SK-N-MC (cell line): ENCODE measurements at regions not wholly inside any gene's neighbourhood (a gene's known extent, or its start where the extent isn't known, plus 50 kb on each side); places are given as distances from the start of the nearest gene placed in this dataset.

Source experiments
- DNase-seq: peaks from one replicate; pipeline ENCODE4 v3.0.0-alpha.2; 2011; ENCODE audit warnings: low read depth, low spot score
- H3K27ac ChIP-seq: fragments of 200-600 bp; sonication (generic); 2 replicates; pipeline ENCODE4 v1.5.1; 2016; ENCODE audit warnings: mixed run types
- H3K36me3 ChIP-seq: fragments of 200-600 bp; sonication (generic); 2 replicates; pipeline ENCODE4 v1.6.1; 2017; ENCODE audit warnings: antibody characterized with exemption, low read length, mixed read lengths; ENCODE audit not compliant: insufficient read depth
- H3K4me3 ChIP-seq: fragments of 200-600 bp; sonication (generic); 2 replicates; pipeline ENCODE4 v1.5.1; 2016
- H3K9ac ChIP-seq: fragments of 200-600 bp; sonication (generic); 2 replicates; pipeline ENCODE4 v1.8.0; 2017; ENCODE audit warnings: mixed run types, mixed read lengths; ENCODE audit not compliant: insufficient read length
- H3K9me3 ChIP-seq: fragments of 200-600 bp; sonication (generic); 2 replicates; pipeline ENCODE4 v1.6.1; 2017; ENCODE audit warnings: low read depth, mild to moderate bottlenecking, antibody characterized with exemption, low read length, moderate library complexity, mixed read lengths
- EZH2 ChIP-seq: fragments of 200-600 bp; sonication (generic); IDR thresholded peaks from one replicate; pipeline ENCODE4 v1.6.1; 2017; ENCODE audit warnings: antibody characterized with exemption
- FOXP2 ChIP-seq: optimal IDR thresholded peaks from 2 replicates; pipeline ENCODE3; 2011; ENCODE audit warnings: mild to moderate bottlenecking, moderate library complexity; ENCODE audit not compliant: insufficient read depth; ENCODE audit errors: extremely low read length, control extremely low read depth
- POLR2AphosphoS5 ChIP-seq: IDR thresholded peaks from 2 replicates; pipeline ENCODE4 v1.6.1; 2012; ENCODE audit warnings: mild to moderate bottlenecking, low read depth, low read length, borderline replicate concordance

DNA sequence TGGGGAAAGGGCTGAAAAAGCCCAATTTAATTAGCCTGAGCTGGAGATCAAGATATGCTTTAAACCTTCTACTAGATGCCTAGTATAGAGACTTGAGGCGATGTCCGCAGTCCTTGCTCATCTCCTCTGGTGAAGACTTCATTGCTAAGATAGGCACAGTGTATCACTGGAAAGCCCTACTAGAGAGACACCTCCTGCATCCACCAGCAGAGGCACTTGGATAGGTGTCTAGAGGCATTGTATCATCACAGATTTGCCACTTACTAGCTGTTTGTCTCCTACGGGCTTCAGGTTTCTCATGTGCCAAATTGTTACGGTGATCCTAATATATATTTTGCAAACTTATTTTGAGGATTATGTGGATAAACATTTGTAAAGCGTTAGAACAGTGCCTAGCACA, 1048.5 kb downstream of the GALC start:
- Histone ChIP-seq H3K36me3 (no peaks in the 10 kb centered on the region), H3K9me3 (no peaks in the 10 kb centered on the region), H3K27ac (peak overlapping the region; percentile 99), H3K9ac (peak overlapping the region; percentile 59), H3K4me3 (no peak overlapping the region)
- TF ChIP-seq FOXP2 (no peak), POLR2AphosphoS5 (no peak), EZH2 (no peak)
- DNase-seq, result no peak

- Histone ChIP-seq H3K4me3 (peak overlapping the region; percentile 72), H3K27ac (peak overlapping the region; percentile 99), H3K9ac (peak overlapping the region; percentile 59), H3K36me3 (no peaks in the 10 kb centered on the region), H3K9me3 (no peaks in the 10 kb centered on the region)
- TF ChIP-seq POLR2AphosphoS5, result peak; percentile 87; the same call in 1 of the 2 replicates
- no peak for TF ChIP-seq EZH2
- peak; percentile 95 for DNase-seq
These were observed 1049.3 kb downstream of the GALC start for GRCh38 chr14:86943391-86944365.

DNA sequence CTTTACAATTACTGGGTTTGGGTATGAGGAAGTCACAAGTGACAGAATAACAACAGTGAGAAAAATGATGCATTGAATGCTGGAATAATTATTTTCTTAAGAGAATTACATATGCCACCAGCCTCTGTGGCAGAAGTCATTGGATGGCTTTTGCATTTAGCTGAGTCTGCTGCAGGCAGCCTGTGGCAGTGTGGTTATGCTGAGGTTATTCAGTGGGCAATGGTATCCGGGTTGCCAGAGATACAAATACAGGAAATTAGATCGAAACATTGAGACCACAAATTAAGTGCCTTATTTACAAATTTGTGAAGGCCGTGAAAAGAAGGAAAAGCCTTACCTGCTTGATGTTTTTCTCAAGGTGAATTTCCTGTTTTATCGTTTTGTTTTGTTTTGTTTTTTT, 1050.0 kb downstream of the GALC start:
- Histone ChIP-seq H3K27ac (peak overlapping the region; percentile 99), H3K9me3 (no peaks in the 10 kb centered on the region), H3K9ac (peak overlapping the region; percentile 56), H3K4me3 (peak overlapping the region; percentile 72), H3K36me3 (no peaks in the 10 kb centered on the region)
- no peak for TF ChIP-seq EZH2
- TF ChIP-seq FOXP2, result no peak
- no peak for TF ChIP-seq POLR2AphosphoS5
- DNase-seq, result peak; percentile 84

DNA sequence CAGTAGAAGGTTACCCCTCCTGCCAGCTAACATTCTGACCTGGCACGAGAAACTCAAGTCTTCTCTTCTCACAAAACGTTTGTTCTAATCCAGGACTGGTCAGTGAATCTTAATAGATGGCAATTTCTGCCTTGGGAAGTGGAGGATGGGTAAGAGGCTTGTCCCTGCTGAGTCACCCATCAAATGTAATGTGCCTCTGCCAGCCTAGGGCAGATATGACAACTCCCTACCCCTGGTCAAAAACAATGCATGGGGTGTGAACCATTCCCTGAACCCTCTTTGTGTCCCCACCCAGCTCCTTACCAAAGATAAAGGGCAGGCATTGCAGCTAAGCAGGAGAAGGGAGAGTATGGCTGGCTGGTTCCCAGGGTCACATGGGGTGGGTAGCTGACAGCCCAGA, 1052.9 kb downstream of the GALC start:
- Histone ChIP-seq H3K36me3 (no peaks in the 10 kb centered on the region), H3K4me3 (no peak overlapping the region), H3K9me3 (no peaks in the 10 kb centered on the region), H3K9ac (no peak overlapping the region), H3K27ac (no peak overlapping the region)
- TF ChIP-seq EZH2 (no peak), FOXP2 (no peak), POLR2AphosphoS5 (no peak)
- DNase-seq, result no peak

GRCh38 chr14:86938320-86938719, 1054.7 kb downstream of the GALC start:
- Histone ChIP-seq H3K9me3 (no peaks in the 10 kb centered on the region), H3K36me3 (no peaks in the 10 kb centered on the region), H3K4me3 (no peak overlapping the region), H3K9ac (no peak overlapping the region), H3K27ac (no peak overlapping the region)
- TF ChIP-seq POLR2AphosphoS5, result no peak
- no peak for TF ChIP-seq EZH2
- TF ChIP-seq FOXP2, result no peak
- no peak for DNase-seq

DNA sequence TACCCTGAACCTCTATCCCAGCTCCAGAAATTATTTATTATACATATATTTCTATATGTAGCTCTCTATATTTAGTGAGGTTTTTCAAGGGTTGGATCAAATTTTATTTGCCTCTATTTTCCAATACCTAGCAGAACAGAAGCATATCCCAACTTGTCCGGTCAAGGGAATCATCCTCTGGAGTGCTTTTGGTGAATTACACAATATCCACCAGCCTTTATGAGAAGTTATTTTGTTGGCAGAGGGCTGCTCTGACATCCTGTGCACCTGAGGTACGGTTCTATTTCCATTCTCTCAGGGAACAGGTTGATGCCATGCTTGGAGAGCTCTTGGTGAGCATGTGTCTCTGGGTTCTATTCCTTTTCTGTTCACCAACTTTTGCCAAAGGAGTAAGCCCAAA, 1056.4 kb downstream of the GALC start:
- TF ChIP-seq EZH2, result no peak
- Histone ChIP-seq H3K4me3 (no peak overlapping the region), H3K9ac (no peak overlapping the region), H3K9me3 (no peaks in the 10 kb centered on the region), H3K27ac (no peak overlapping the region), H3K36me3 (no peaks in the 10 kb centered on the region)
- DNase-seq, result no peak

DNA sequence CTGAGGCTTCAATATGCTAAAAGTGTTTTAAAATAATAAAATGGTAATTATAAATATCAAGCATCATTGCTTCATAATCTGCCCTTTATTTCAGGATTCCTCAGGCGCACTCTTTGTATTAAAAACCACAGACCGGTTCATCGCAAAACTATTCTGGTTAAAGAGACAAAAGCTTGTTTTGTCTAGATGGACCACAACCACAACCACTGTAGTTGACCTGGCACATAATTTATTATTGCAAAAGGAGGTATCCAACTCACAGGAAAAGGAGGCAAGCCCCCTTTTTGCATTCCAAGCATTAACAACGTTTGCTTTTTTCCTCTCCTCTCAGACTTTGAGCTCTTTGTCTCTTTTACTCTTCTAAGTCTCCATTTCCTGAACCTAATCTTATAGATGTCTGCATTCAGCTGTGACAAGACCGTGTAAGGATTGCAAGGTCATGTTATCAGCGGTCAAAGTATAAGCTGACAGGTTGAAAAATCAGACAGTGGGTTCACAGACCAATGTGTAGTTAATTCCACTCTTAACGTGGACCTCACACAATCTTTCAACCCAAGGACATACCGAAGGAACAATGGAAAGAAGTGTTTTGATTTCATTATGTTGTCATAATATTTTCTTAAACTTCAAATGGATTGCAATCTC, 1057.6 kb downstream of the GALC start:
- no peak for DNase-seq
- TF ChIP-seq EZH2, result no peak
- Histone ChIP-seq H3K9ac (no peak overlapping the region), H3K4me3 (no peak overlapping the region), H3K27ac (peak overlapping the region; percentile 22), H3K36me3 (no peaks in the 10 kb centered on the region), H3K9me3 (no peaks in the 10 kb centered on the region)

DNA sequence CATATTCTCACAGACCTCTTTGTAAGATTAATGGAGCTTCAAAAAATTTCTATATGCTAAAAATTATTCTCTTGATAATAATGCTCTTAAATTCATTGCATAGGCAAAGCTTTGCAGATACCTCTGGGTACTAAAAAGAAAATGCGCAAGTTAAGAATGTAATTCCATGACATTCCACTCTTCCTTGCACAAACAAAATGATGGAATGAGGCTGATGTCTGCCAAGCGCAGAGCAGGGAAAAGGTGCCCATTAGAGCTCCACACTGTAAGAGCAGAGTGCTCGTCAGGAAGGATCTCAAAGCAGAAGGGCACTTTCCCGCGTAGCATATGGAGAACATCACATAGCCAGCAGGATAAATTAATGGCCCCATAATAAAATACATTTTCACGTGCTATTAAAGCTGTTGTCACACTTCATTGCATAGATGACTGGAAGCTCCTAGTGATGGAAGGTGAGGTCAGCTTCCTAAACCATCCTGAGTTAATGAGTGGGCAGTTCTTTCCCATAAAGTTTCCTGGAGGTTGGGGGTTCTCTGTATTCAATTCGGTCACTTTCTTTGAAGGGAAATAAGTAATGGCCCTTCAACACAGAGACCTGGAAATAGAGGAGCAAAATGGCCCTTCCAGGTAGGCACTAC, 1058.9 kb downstream of the GALC start:
- no peak overlapping the region for H3K27ac ChIP-seq
- no peaks in the 10 kb centered on the region for H3K36me3 ChIP-seq
- DNase-seq, result no peak
- H3K9me3 ChIP-seq, result no peaks in the 10 kb centered on the region
- no peak overlapping the region for H3K9ac ChIP-seq
- TF ChIP-seq POLR2AphosphoS5 (no peak), FOXP2 (no peak), EZH2 (no peak)
- no peak overlapping the region for H3K4me3 ChIP-seq

DNA sequence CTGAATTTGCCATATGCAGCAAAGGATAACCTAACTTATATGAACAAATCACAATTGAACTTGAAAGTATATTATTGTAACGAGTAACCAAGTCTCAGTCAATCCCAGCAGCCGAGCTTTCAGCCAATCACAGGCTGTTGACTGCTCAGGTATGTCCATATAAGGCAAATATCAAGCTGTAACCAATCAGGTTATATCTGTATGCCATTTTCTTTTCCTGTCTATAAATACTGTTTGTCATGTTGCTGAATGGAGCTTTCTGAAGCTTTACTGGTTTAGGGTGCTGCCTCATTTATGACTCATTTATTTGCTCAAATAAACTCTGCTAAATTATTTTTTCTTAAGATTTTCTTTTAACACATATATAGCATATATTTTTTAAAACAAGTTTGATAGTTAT, 1059.5 kb downstream of the GALC start:
- no peaks in the 10 kb centered on the region for H3K36me3 ChIP-seq
- H3K9me3 ChIP-seq, result no peaks in the 10 kb centered on the region
- TF ChIP-seq EZH2, result no peak
- no peak overlapping the region for H3K9ac ChIP-seq
- H3K4me3 ChIP-seq, result no peak overlapping the region
- no peak for DNase-seq
- no peak overlapping the region for H3K27ac ChIP-seq
